ENCODE measurements at regions not wholly inside any gene's neighbourhood (a gene's known extent, or its start where the extent isn't known, plus 50 kb on each side); places are given as distances from the start of the nearest gene placed in this dataset.

DNA sequence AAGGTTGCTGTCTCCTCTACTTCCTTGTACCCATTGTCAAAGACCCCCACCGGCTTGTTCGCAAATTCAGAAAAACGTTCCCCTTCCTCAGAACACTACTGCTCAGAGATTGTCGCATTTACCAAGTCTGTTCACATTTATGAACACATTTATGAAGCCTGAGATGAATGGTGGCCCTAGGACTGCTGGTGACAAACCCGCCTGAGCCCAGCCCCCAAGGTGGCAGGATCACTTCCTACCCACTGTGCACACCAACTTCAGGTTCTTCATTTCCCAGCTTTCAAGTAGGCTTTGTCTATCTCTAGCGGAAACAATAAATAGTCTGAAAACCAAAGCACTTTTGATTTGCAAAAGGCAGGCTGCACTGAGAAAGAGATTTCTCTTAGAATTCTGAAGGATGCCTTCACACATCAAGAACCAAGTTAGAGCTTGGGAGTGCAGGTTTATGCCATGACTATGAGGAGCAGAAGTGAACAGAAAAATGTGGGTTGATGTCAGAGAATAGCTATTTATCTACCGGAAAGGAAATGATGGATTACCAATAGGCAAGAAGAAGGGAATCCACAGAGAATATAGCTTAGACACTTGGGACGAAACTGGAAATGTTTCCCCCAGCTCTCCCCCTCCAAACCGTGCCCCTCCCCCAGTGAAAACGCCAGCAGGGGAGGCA, 200.5 kb downstream of the TOMM20 start:
- H2AFZ ChIP-seq (ENCODE audit: insufficient read depth, low read depth, low read length, poor library complexity, severe bottlenecking), result no peak overlapping the region
- intact Hi-C loops (cut with micrococcal nuclease), result no loop called here
- H3K9me3 Mint-ChIP-seq, result peaks cover 0 to 2% (median 0%) of the 10 kb centered on the region in 7 donors
- H4K20me1 ChIP-seq (ENCODE audit: insufficient read depth, low read length), result no peaks in the 10 kb centered on the region
- H3K36me3 Mint-ChIP-seq, result peaks cover 7% of the 10 kb centered on the region in 2 donors
- H3K9ac ChIP-seq (ENCODE audit: insufficient read depth, low read length, poor library complexity, severe bottlenecking), result no peak overlapping the region
- H3K4me3 Mint-ChIP-seq, result no peak overlapping the region
- no peak for DNase-seq
- H3K79me2 ChIP-seq (ENCODE audit: insufficient read depth, low read length), result no peaks in the 10 kb centered on the region
- H3K4me1 Mint-ChIP-seq, result peaks cover 71% of the 10 kb centered on the region
- 89% methylated on average over 4 of the region's 10 CpGs for WGBS (ENCODE audit: insufficient coverage)
- H3K4me2 ChIP-seq (replicated peaks; ENCODE audit: extremely low read depth, low read length, poor library complexity, severe bottlenecking), result no peak overlapping the region
- peaks cover 0 to 6% (median 1%) of the 10 kb centered on the region in 3 donors for H3K27me3 Mint-ChIP-seq (ENCODE audit: low read depth in 3 of 3)
- no peak overlapping the region for H3K27ac ChIP-seq (ENCODE audit: low read depth in 1 of 2, low read length in 2 of 2)
- H3K27ac Mint-ChIP-seq, result peak overlapping the region in 3 of 7 donors; percentile 12 to 83 (median 80)
- H3K4me1 ChIP-seq (ENCODE audit: control insufficient read depth in 1 of 2, insufficient read depth in 2 of 2, low read length in 2 of 2), result peaks cover 43 to 69% of the 10 kb centered on the region in 2 donors
- H3K4me3 ChIP-seq (replicated peaks in 1 of 3; ENCODE audit: low read depth in 2 of 3, low read length in 3 of 3), result no peak overlapping the region
- no peaks in the 10 kb centered on the region for H3K36me3 ChIP-seq (replicated peaks in 1 of 2; ENCODE audit: control insufficient read depth in 1 of 2, insufficient read depth in 2 of 2, low read length in 2 of 2)
- no peaks in the 10 kb centered on the region for H3K9me3 ChIP-seq (replicated peaks in 1 of 2; ENCODE audit: control insufficient read depth in 1 of 2, insufficient read depth in 1 of 2, low read length in 2 of 2)
- no peaks in the 10 kb centered on the region for H3K27me3 ChIP-seq (ENCODE audit: control insufficient read depth in 2 of 2, insufficient read depth in 2 of 2, low read length in 2 of 2)
- TF ChIP-seq, protein P1, sequence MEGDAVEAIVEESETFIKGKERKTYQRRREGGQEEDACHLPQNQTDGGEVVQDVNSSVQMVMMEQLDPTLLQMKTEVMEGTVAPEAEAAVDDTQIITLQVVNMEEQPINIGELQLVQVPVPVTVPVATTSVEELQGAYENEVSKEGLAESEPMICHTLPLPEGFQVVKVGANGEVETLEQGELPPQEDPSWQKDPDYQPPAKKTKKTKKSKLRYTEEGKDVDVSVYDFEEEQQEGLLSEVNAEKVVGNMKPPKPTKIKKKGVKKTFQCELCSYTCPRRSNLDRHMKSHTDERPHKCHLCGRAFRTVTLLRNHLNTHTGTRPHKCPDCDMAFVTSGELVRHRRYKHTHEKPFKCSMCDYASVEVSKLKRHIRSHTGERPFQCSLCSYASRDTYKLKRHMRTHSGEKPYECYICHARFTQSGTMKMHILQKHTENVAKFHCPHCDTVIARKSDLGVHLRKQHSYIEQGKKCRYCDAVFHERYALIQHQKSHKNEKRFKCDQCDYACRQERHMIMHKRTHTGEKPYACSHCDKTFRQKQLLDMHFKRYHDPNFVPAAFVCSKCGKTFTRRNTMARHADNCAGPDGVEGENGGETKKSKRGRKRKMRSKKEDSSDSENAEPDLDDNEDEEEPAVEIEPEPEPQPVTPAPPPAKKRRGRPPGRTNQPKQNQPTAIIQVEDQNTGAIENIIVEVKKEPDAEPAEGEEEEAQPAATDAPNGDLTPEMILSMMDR (IDR thresholded peaks at IDR 0.05), result no peak

DNA sequence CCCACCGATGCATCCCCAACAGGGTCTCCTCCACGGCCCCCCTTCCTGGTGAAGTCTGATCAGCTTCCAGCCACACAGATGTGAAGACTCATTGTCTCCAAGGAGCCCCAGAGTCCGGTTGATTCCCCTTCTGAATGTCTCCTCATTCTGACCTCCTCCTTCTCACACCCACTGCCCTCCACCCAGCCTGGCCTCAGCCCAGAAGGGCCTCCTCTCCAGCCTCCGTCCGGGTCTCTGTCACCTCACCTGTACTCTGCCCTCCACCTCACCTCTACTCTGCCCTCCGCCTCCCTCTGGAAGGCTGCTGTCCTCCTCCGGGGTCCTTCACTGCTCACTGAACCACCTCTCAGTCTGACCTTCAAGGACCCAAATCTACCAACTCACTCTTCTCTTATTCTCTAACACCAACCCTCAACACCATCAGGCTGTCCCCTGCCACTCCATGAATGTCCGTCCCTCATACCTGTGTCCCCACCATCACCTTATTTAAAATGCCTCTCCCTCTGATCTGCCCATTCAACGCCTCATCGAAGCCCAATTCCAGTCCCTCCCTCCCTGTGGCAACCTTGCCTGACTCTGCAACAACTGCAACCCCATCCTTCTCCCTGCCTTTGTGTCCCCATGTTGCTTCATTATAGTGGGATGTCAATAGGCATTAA, 201.2 kb downstream of the TOMM20 start:
- H3K36me3 Mint-ChIP-seq, result peaks cover 3 to 7% of the 10 kb centered on the region in 2 donors
- Histone ChIP-seq H3K9me3 (replicated peaks in 1 of 2; ENCODE audit: control insufficient read depth in 1 of 2, insufficient read depth in 1 of 2, low read length in 2 of 2) (no peaks in the 10 kb centered on the region), H3K27ac (ENCODE audit: low read depth in 1 of 2, low read length in 2 of 2) (peak overlapping the region in 1 of 2 donors; percentile 64), H3K27me3 (ENCODE audit: control insufficient read depth in 2 of 2, insufficient read depth in 2 of 2, low read length in 2 of 2) (no peaks in the 10 kb centered on the region), H3K36me3 (replicated peaks in 1 of 2; ENCODE audit: control insufficient read depth in 1 of 2, insufficient read depth in 2 of 2, low read length in 2 of 2) (no peaks in the 10 kb centered on the region), H3K9ac (ENCODE audit: insufficient read depth, low read length, poor library complexity, severe bottlenecking) (peak overlapping the region; percentile 41), H3K4me1 (ENCODE audit: control insufficient read depth in 1 of 2, insufficient read depth in 2 of 2, low read length in 2 of 2) (peaks cover 37 to 63% of the 10 kb centered on the region in 2 donors), H3K4me2 (replicated peaks; ENCODE audit: extremely low read depth, low read length, poor library complexity, severe bottlenecking) (peak overlapping the region; percentile 62), H3K4me3 (replicated peaks in 1 of 3; ENCODE audit: low read depth in 2 of 3, low read length in 3 of 3) (peak overlapping the region in 1 of 3 experiments; percentile 59), H3K79me2 (ENCODE audit: insufficient read depth, low read length) (no peaks in the 10 kb centered on the region), H4K20me1 (ENCODE audit: insufficient read depth, low read length) (no peaks in the 10 kb centered on the region), H2AFZ (ENCODE audit: insufficient read depth, low read depth, low read length, poor library complexity, severe bottlenecking) (peak overlapping the region; percentile 70)
- peak overlapping the region; percentile 77 to 87 (median 80) for H3K27ac Mint-ChIP-seq
- intact Hi-C loops (cut with micrococcal nuclease), result no loop called here
- TF ChIP-seq, protein P1 (IDR thresholded peaks at IDR 0.05), result no peak
- H3K4me1 Mint-ChIP-seq, result peaks cover 65% of the 10 kb centered on the region
- DNase-seq, result no peak
- peaks cover 0 to 2% (median 0%) of the 10 kb centered on the region in 7 donors for H3K9me3 Mint-ChIP-seq
- 89% methylated on average over 9 of the region's 10 CpGs for WGBS (ENCODE audit: insufficient coverage)
- H3K4me3 Mint-ChIP-seq, result peak overlapping the region; percentile 63 to 79
- peaks cover 0 to 6% (median 1%) of the 10 kb centered on the region in 3 donors for H3K27me3 Mint-ChIP-seq (ENCODE audit: low read depth in 3 of 3)

Measured in CD14-positive monocyte (primary cell).